ENCODE measurements at regions not wholly inside any gene's neighbourhood (a gene's known extent, or its start where the extent isn't known, plus 50 kb on each side); places are given as distances from the start of the nearest gene placed in this dataset.

DNA sequence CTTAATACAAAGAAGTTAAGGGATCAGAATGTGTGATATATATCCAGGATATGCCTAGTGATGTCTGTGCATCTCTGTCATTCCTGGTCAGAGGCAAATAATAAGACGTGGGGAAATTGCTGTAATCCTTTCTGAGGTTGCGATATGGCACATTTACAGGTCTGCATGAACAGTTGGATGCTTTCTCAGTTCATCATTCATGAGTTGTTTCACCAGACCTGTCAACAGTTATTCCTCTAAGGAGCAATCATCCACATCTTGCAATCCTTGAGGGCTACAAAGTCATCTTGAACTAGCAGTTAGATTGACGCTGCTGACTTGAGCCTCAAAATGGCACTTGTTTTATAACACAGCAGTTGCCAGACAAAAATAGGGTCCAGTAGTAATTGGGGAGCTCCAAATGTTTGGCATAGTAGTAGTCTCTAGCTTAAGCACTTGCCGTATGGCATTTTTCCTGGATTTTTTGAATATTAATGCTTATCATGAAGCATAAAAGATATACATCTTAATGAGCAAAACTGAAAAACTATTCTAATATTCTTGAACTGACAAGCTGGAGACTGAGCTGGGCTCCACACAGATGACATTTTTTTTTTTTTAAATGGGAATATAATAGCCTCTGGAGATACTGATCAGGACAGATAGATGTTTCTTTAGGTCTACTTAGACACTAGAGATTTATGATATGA lies 761.7 kb downstream of the VGLL3 start:
- H3K4me3 ChIP-seq = no peak overlapping the region
- DNase-seq = no peak
- H3K9me2 ChIP-seq (ENCODE audit: insufficient read depth) = no peaks in the 10 kb centered on the region
- H4K20me1 ChIP-seq (ENCODE audit: insufficient read depth) = no peaks in the 10 kb centered on the region
- no peaks in the 10 kb centered on the region for H3K4me1 ChIP-seq (ENCODE audit: insufficient read depth)
- H2AFZ ChIP-seq = no peak overlapping the region
- H3K9me3 ChIP-seq (ENCODE audit: low read depth) = no peaks in the 10 kb centered on the region
- in situ Hi-C loops (cut with MboI) = no loop called here
- WGBS, 2 experiments (ENCODE audit: low coverage in 1 of 2, low lambda C conversion rate in 2 of 2, missing lambda C conversion rate in 2 of 2) = 11 to 16% methylated on average over 4 of the region's 4 CpGs
- no peaks in the 10 kb centered on the region for H3K36me3 ChIP-seq (ENCODE audit: low read depth)
- H3F3A ChIP-seq (ENCODE audit: insufficient read depth) = no peaks in the 10 kb centered on the region
- TF ChIP-seq EZH2phosphoT487 (IDR thresholded peaks at IDR 0.05; ENCODE audit: insufficient read depth, low read depth) = no peak
- TF ChIP-seq EZH2 (IDR thresholded peaks at IDR 0.05; ENCODE audit: insufficient read depth, poor library complexity, severe bottlenecking) = no peak
- H3K27me3 ChIP-seq (replicated peaks; ENCODE audit: insufficient read depth) = no peaks in the 10 kb centered on the region
- no peak overlapping the region for H3K9ac ChIP-seq
- H3K4me2 ChIP-seq (ENCODE audit: unreplicated experiment) = no peak overlapping the region
- no peak overlapping the region for H3K27ac ChIP-seq
- no peaks in the 10 kb centered on the region for H3K79me2 ChIP-seq (ENCODE audit: insufficient read depth)

- in situ Hi-C loops (cut with MboI) = no loop called here
- Histone ChIP-seq H3K27ac (no peak overlapping the region), H3K27me3 (replicated peaks; ENCODE audit: insufficient read depth) (no peaks in the 10 kb centered on the region), H3F3A (ENCODE audit: insufficient read depth) (no peaks in the 10 kb centered on the region), H3K36me3 (ENCODE audit: low read depth) (no peaks in the 10 kb centered on the region), H3K4me2 (ENCODE audit: unreplicated experiment) (no peak overlapping the region), H3K79me2 (ENCODE audit: insufficient read depth) (no peaks in the 10 kb centered on the region), H3K9me2 (ENCODE audit: insufficient read depth) (no peaks in the 10 kb centered on the region), H3K4me1 (ENCODE audit: insufficient read depth) (no peaks in the 10 kb centered on the region), H4K20me1 (ENCODE audit: insufficient read depth) (no peaks in the 10 kb centered on the region), H3K9ac (no peak overlapping the region), H2AFZ (no peak overlapping the region), H3K4me3 (no peak overlapping the region), H3K9me3 (ENCODE audit: low read depth) (no peaks in the 10 kb centered on the region)
- TF ChIP-seq EZH2 (IDR thresholded peaks at IDR 0.05; ENCODE audit: insufficient read depth, poor library complexity, severe bottlenecking) (no peak), EZH2phosphoT487 (IDR thresholded peaks at IDR 0.05; ENCODE audit: insufficient read depth, low read depth) (no peak)
- WGBS, 2 experiments (ENCODE audit: low coverage in 1 of 2, low lambda C conversion rate in 2 of 2, missing lambda C conversion rate in 2 of 2) = 20 to 24% methylated on average over 4 of the region's 4 CpGs
- DNase-seq = no peak
Observed at GRCh38 chr3:86228101-86228500, 762.8 kb downstream of the VGLL3 start.

GRCh38 chr3:86225461-86225860 lies 765.5 kb downstream of the VGLL3 start:
- in situ Hi-C loops (cut with MboI) = no loop called here
- Histone ChIP-seq H3K4me1 (ENCODE audit: insufficient read depth) (no peaks in the 10 kb centered on the region), H3K9ac (no peak overlapping the region), H3K27me3 (replicated peaks; ENCODE audit: insufficient read depth) (no peaks in the 10 kb centered on the region), H3F3A (ENCODE audit: insufficient read depth) (no peaks in the 10 kb centered on the region), H3K79me2 (ENCODE audit: insufficient read depth) (no peaks in the 10 kb centered on the region), H4K20me1 (ENCODE audit: insufficient read depth) (no peaks in the 10 kb centered on the region), H3K9me3 (ENCODE audit: low read depth) (no peaks in the 10 kb centered on the region), H3K36me3 (ENCODE audit: low read depth) (no peaks in the 10 kb centered on the region), H3K4me3 (no peak overlapping the region), H3K27ac (no peak overlapping the region), H3K4me2 (ENCODE audit: unreplicated experiment) (no peak overlapping the region), H3K9me2 (ENCODE audit: insufficient read depth) (no peaks in the 10 kb centered on the region), H2AFZ (no peak overlapping the region)
- no peak for TF ChIP-seq EZH2phosphoT487 (IDR thresholded peaks at IDR 0.05; ENCODE audit: insufficient read depth, low read depth)
- no peak for TF ChIP-seq EZH2 (IDR thresholded peaks at IDR 0.05; ENCODE audit: insufficient read depth, poor library complexity, severe bottlenecking)
- 26 to 32% methylated on average over 3 of the region's 3 CpGs for WGBS, 2 experiments (ENCODE audit: low coverage in 1 of 2, low lambda C conversion rate in 2 of 2, missing lambda C conversion rate in 2 of 2)
- DNase-seq = no peak

DNA sequence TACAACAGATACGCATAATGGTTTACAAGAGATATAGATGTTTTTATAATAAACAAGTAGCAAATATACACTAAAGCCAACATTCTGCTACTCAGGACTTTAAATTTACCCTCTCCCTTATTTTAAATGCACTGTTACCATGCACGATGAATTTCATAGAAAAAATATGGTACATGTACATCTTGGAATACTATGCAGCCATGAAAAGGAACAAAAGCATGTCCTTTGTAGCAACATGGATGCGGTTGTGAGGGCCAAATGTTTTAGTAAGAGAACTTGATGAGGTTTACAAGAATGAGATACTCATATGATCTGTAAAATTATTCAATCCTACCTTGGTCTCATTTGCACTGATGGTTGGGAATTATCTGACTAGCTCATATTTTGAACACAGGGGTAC lies 769.3 kb downstream of the VGLL3 start:
- Histone ChIP-seq H3K9me2 (ENCODE audit: insufficient read depth) (no peaks in the 10 kb centered on the region), H3K4me2 (ENCODE audit: unreplicated experiment) (no peak overlapping the region), H3K9ac (no peak overlapping the region), H3F3A (ENCODE audit: insufficient read depth) (no peaks in the 10 kb centered on the region), H3K4me1 (ENCODE audit: insufficient read depth) (no peaks in the 10 kb centered on the region), H2AFZ (no peak overlapping the region), H3K36me3 (ENCODE audit: low read depth) (no peaks in the 10 kb centered on the region), H3K9me3 (ENCODE audit: low read depth) (no peaks in the 10 kb centered on the region), H3K79me2 (ENCODE audit: insufficient read depth) (no peaks in the 10 kb centered on the region), H3K27me3 (replicated peaks; ENCODE audit: insufficient read depth) (no peaks in the 10 kb centered on the region), H3K4me3 (no peak overlapping the region), H4K20me1 (ENCODE audit: insufficient read depth) (no peaks in the 10 kb centered on the region), H3K27ac (no peak overlapping the region)
- TF ChIP-seq EZH2phosphoT487 (IDR thresholded peaks at IDR 0.05; ENCODE audit: insufficient read depth, low read depth) = no peak
- TF ChIP-seq EZH2 (IDR thresholded peaks at IDR 0.05; ENCODE audit: insufficient read depth, poor library complexity, severe bottlenecking) = no peak
- WGBS, 2 experiments (ENCODE audit: low coverage in 1 of 2, low lambda C conversion rate in 2 of 2, missing lambda C conversion rate in 2 of 2) = 41 to 49% methylated on average over 3 of the region's 3 CpGs
- in situ Hi-C loops (cut with MboI) = no loop called here
- DNase-seq = no peak

Data from GM23248 (cell line).